ENCODE measurements at regions not wholly inside any gene's neighbourhood (a gene's known extent, or its start where the extent isn't known, plus 50 kb on each side); places are given as distances from the start of the nearest gene placed in this dataset.

GRCh38 chr11:29553990-29554389, 462.8 kb downstream of the KCNA4 start:
- Histone ChIP-seq H3K4me1 (no peaks in the 10 kb centered on the region), H3K27me3 (replicated peaks; ENCODE audit: control insufficient read depth, insufficient read depth, low read length) (no peaks in the 10 kb centered on the region), H3K4me3 (ENCODE audit: low read depth, low read length) (no peak overlapping the region), H3K36me3 (ENCODE audit: control insufficient read depth, insufficient read depth, low read length) (no peaks in the 10 kb centered on the region), H3K9me3 (no peaks in the 10 kb centered on the region)
- BruUV-seq (replicated peaks), result no TSS peak
- no peaks in the 10 kb centered on the region for H3K4me1 Mint-ChIP-seq (ENCODE audit: low read depth, unreplicated experiment)
- intact Hi-C loops (cut with micrococcal nuclease; ENCODE audit: unreplicated experiment), result no loop called here
- no peak for DNase-seq
- ChIA-PET CTCF (no interaction called here), POLR2A (no interaction called here)
- no peaks in the 10 kb centered on the region for H3K27me3 Mint-ChIP-seq (ENCODE audit: insufficient read depth, unreplicated experiment)
- no peaks in the 10 kb centered on the region for H3K36me3 Mint-ChIP-seq (ENCODE audit: insufficient read depth, unreplicated experiment)
- TF ChIP-seq CTCF (IDR thresholded peaks at IDR 0.05; ENCODE audit: insufficient read depth in 1 of 2, low read depth in 1 of 2, low read length in 1 of 2, severe bottlenecking in 1 of 2, unreplicated experiment in 1 of 2), result no peak
- no peak overlapping the region for H3K27ac Mint-ChIP-seq (ENCODE audit: unreplicated experiment)
- no peaks in the 10 kb centered on the region for H3K9me3 Mint-ChIP-seq (ENCODE audit: unreplicated experiment)
- H3K4me3 Mint-ChIP-seq (ENCODE audit: unreplicated experiment), result no peak overlapping the region

DNA sequence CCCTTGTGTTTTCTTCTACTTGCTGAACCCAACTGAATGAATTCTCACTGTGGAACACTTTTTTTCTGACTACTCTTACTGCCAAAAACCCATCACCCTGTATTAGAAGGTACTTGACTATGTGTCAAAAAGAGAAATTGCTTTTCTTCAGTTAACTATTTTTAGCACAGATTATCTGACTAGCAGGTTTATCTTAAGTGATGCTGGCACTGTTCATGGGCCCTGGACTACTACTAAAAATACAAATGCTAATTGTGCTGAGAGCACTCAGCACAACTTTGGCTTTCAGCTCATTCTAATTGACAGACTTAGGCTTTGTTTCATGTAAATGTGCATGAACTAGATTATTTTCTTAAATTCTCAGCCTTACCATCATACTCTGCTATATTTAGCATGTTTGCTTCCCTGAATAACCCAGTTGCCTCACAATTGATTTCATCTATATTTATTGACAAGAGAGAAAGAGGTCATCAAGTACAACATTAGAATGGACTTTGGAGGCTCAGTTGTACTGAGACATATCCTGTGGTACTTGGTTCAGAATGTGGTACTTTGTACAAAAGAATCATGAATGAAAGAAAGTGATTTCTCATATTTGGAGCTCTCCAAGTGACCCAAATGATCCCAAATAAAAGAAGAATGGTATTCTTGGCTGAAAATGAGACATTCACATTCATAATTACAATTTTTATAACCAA, 478.3 kb downstream of the KCNA4 start:
- DNase-seq, result no peak
- H3K27me3 Mint-ChIP-seq (ENCODE audit: insufficient read depth, unreplicated experiment), result peaks cover 6% of the 10 kb centered on the region
- no peaks in the 10 kb centered on the region for H3K9me3 ChIP-seq
- no peak overlapping the region for H3K4me3 Mint-ChIP-seq (ENCODE audit: unreplicated experiment)
- intact Hi-C loops (cut with micrococcal nuclease; ENCODE audit: unreplicated experiment), result no loop called here
- BruUV-seq (replicated peaks), result no TSS peak
- H3K36me3 ChIP-seq (ENCODE audit: control insufficient read depth, insufficient read depth, low read length), result no peaks in the 10 kb centered on the region
- POLR2A ChIA-PET, result no interaction called here
- CTCF ChIA-PET, result no interaction called here
- no peaks in the 10 kb centered on the region for H3K27me3 ChIP-seq (replicated peaks; ENCODE audit: control insufficient read depth, insufficient read depth, low read length)
- no peak overlapping the region for H3K27ac Mint-ChIP-seq (ENCODE audit: unreplicated experiment)
- H3K4me1 ChIP-seq, result no peaks in the 10 kb centered on the region
- H3K4me1 Mint-ChIP-seq (ENCODE audit: low read depth, unreplicated experiment), result no peaks in the 10 kb centered on the region
- H3K9me3 Mint-ChIP-seq (ENCODE audit: unreplicated experiment), result no peaks in the 10 kb centered on the region
- no peaks in the 10 kb centered on the region for H3K36me3 Mint-ChIP-seq (ENCODE audit: insufficient read depth, unreplicated experiment)
- no peak overlapping the region for H3K4me3 ChIP-seq (ENCODE audit: low read depth, low read length)
- no peak for TF ChIP-seq CTCF (IDR thresholded peaks at IDR 0.05; ENCODE audit: insufficient read depth in 1 of 2, low read depth in 1 of 2, low read length in 1 of 2, severe bottlenecking in 1 of 2, unreplicated experiment in 1 of 2)

DNA sequence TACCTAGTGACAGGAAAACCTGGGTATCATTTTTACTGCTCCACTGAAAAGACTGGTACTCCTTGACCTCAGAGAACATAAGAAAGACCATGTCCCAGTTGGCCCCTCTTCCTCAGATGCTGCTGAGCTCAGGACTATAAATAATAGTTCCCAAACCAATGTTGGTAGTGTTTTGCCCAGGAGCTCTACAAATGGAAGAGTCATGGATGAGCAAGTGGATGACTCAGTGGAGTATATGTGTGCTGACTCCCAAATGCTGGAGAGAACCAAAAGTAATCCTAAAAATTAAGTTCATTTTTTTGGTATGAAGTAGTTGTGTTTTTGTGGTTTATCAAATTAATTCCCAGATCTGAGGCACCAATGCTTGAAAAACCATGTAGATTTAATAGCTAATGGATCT, 482.0 kb downstream of the KCNA4 start:
- Mint-ChIP-seq H3K4me3 (ENCODE audit: unreplicated experiment) (no peak overlapping the region), H3K36me3 (ENCODE audit: insufficient read depth, unreplicated experiment) (no peaks in the 10 kb centered on the region), H3K4me1 (ENCODE audit: low read depth, unreplicated experiment) (no peaks in the 10 kb centered on the region), H3K9me3 (ENCODE audit: unreplicated experiment) (no peaks in the 10 kb centered on the region), H3K27ac (ENCODE audit: unreplicated experiment) (no peak overlapping the region), H3K27me3 (ENCODE audit: insufficient read depth, unreplicated experiment) (no peaks in the 10 kb centered on the region)
- no peaks in the 10 kb centered on the region for H3K27me3 ChIP-seq (replicated peaks; ENCODE audit: control insufficient read depth, insufficient read depth, low read length)
- no peak for TF ChIP-seq CTCF (IDR thresholded peaks at IDR 0.05; ENCODE audit: insufficient read depth in 1 of 2, low read depth in 1 of 2, low read length in 1 of 2, severe bottlenecking in 1 of 2, unreplicated experiment in 1 of 2)
- intact Hi-C loops (cut with micrococcal nuclease; ENCODE audit: unreplicated experiment), result no loop called here
- no TSS peak for BruUV-seq (replicated peaks)
- DNase-seq, result no peak
- no peak overlapping the region for H3K4me3 ChIP-seq (ENCODE audit: low read depth, low read length)
- no peaks in the 10 kb centered on the region for H3K9me3 ChIP-seq
- no peaks in the 10 kb centered on the region for H3K4me1 ChIP-seq
- no peaks in the 10 kb centered on the region for H3K36me3 ChIP-seq (ENCODE audit: control insufficient read depth, insufficient read depth, low read length)
- POLR2A ChIA-PET, result no interaction called here
- CTCF ChIA-PET, result no interaction called here

Data from Caco-2 (cell line).